ENCODE measurements at regions not wholly inside any gene's neighbourhood (a gene's known extent, or its start where the extent isn't known, plus 50 kb on each side); places are given as distances from the start of the nearest gene placed in this dataset.
"Not testable (repeated sequence)": the region's sequence is repeated elsewhere in the genome, so short reads cannot be mapped to it uniquely, and the experiment has no call there.

DNA sequence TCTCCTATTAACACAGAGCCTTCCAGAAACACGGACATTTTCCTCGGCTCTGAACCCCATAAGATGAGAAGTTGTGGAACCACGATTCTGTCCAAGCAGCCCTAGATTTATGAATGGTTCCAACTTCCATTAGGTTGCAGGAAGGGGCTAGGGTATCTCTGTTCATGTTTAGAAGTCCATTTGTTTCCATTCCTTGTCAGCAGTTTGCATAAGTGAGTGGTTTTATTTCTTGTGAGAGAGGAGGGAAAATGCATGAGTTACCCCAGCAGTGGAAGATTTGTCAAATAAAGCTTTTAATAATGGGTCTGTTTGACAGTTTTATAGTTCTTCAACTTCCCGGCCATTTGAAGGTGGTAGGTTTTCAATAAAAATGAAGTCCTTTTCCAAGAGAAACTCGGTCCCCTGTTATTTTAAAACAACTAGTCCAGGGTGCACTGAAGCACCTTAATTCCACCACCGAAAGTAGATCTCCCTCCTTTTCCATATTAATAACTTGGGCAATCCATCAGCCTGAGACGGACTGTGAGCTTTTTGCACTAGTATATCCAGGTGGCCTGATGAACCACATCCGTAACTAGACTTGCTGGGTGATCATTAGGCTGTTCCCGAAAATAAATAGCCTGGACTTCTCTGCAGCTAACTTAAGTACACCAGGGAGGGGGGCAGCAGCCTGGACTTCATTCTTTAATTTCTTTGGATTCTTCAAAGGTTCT lies 181.3 kb downstream of the TMEM114 start:
- Histone ChIP-seq H3K4me3 (ENCODE audit: low read depth, low read length) (no peak overlapping the region), H3K27me3 (ENCODE audit: control insufficient read depth, insufficient read depth, low read length) (no peaks in the 10 kb centered on the region), H3K36me3 (ENCODE audit: control insufficient read depth, insufficient read depth, low read length) (no peaks in the 10 kb centered on the region)
- TF ChIP-seq, protein P1, sequence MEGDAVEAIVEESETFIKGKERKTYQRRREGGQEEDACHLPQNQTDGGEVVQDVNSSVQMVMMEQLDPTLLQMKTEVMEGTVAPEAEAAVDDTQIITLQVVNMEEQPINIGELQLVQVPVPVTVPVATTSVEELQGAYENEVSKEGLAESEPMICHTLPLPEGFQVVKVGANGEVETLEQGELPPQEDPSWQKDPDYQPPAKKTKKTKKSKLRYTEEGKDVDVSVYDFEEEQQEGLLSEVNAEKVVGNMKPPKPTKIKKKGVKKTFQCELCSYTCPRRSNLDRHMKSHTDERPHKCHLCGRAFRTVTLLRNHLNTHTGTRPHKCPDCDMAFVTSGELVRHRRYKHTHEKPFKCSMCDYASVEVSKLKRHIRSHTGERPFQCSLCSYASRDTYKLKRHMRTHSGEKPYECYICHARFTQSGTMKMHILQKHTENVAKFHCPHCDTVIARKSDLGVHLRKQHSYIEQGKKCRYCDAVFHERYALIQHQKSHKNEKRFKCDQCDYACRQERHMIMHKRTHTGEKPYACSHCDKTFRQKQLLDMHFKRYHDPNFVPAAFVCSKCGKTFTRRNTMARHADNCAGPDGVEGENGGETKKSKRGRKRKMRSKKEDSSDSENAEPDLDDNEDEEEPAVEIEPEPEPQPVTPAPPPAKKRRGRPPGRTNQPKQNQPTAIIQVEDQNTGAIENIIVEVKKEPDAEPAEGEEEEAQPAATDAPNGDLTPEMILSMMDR (IDR thresholded peaks at IDR 0.05; ENCODE audit: insufficient read depth, low read length, poor library complexity, severe bottlenecking), result no peak
- no peak for DNase-seq (ENCODE audit: low read depth)

DNA sequence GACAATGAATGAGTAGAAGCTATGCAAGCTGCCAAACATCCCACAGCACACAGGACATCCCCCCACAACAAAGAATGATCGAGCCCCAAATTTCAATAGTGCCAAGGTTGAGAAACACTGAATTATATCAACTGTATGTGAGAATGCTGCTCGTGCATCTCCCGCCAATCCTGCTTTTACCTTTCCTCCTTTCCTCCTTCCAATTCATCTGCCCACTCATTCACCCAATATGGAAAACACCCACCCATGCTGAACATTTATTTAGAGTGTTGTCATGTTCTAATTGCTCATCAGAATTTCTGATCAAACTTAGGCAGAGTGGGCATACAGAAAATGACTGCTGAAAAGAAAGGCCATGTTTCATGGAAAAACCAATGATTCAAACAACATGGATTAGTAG lies 183.0 kb downstream of the TMEM114 start:
- Histone ChIP-seq H3K4me3 (ENCODE audit: low read depth, low read length) (no peak overlapping the region), H3K27me3 (ENCODE audit: control insufficient read depth, insufficient read depth, low read length) (no peaks in the 10 kb centered on the region), H3K36me3 (ENCODE audit: control insufficient read depth, insufficient read depth, low read length) (no peaks in the 10 kb centered on the region)
- DNase-seq (ENCODE audit: low read depth), result no peak
- TF ChIP-seq, protein P1 (IDR thresholded peaks at IDR 0.05; ENCODE audit: insufficient read depth, low read length, poor library complexity, severe bottlenecking), result no peak

DNA sequence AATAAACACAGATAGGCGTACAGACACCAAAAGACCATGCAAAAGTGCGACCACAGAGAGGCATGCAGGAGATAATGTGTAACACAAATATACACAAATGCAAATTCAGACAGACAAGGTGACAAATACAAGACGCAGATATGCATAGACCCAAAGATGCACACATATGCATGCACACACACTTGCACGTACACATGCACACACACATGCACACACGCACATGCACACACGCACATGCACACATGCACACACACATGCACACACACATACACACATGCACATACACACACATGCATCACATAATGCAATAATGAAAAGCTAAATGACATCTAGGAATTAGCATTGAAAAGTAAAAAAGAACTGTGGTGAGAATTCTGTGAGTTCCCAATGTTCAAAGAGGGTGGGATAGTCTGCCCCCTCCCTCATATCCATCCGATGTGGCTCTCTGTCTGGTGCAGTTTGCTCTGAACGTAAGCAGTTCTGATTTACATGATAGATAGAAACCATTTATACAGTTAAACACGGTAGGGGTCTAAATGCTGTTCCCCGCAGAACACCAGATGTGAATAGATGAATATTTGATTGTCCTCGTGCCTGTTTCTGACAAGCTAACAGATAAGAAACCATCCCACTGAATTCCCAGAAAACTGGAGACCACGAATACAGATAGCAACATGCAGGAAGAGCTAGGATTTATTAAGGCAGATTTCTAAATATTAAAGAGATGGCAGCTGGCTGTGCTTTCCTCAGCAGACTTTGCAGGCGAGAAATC lies 186.1 kb downstream of the TMEM114 start:
- no peaks in the 10 kb centered on the region for H3K27me3 ChIP-seq (ENCODE audit: control insufficient read depth, insufficient read depth, low read length)
- no peak for DNase-seq (ENCODE audit: low read depth)
- H3K4me3 ChIP-seq (ENCODE audit: low read depth, low read length), result no peak overlapping the region
- no peaks in the 10 kb centered on the region for H3K36me3 ChIP-seq (ENCODE audit: control insufficient read depth, insufficient read depth, low read length)
- TF ChIP-seq, protein P1 (IDR thresholded peaks at IDR 0.05; ENCODE audit: insufficient read depth, low read length, poor library complexity, severe bottlenecking), result no peak

DNA sequence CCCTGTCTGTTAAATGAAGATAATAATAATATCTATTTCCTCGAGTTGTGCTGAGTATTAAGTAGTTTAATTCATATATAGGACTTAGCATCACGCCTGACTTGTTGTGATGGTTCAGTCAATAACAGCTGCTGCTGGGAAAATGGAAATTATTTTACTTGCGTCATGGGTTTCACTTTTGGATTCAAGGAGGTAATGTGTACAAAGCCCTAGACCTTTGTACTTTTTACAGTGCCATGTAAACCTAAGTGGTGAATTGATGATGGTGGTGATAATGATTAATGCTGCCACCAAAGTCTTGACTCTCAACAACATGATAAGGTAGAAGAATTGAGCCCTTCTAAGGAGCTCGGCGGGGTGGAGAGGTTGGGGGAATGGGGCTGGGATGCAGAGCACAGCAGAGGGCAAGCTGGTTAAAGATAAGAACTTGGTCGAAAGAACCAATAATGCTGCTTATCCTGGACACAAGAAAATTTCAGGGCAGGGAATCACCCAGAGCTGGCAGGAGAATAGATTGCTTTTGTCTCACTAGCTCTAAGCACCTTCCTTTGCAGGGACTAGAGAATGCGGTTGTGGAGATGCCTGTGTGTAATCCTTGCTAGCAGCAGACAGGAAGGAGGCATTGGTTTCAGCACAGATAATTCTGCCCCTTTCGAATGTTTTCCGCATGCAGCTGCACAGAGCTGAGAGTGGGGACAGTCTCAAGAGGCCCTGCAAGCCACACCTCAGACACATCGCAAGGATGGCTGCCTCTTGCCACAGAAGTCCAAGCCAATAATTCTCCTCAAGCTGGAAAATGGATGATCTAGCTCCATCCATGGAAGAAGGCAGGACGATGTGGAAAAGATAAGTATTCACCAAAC lies 187.1 kb downstream of the TMEM114 start:
- no peak overlapping the region for H3K4me3 ChIP-seq (ENCODE audit: low read depth, low read length)
- no peak for DNase-seq (ENCODE audit: low read depth)
- H3K36me3 ChIP-seq (ENCODE audit: control insufficient read depth, insufficient read depth, low read length), result no peaks in the 10 kb centered on the region
- H3K27me3 ChIP-seq (ENCODE audit: control insufficient read depth, insufficient read depth, low read length), result no peaks in the 10 kb centered on the region
- TF ChIP-seq, protein P1 (IDR thresholded peaks at IDR 0.05; ENCODE audit: insufficient read depth, low read length, poor library complexity, severe bottlenecking), result no peak

DNA sequence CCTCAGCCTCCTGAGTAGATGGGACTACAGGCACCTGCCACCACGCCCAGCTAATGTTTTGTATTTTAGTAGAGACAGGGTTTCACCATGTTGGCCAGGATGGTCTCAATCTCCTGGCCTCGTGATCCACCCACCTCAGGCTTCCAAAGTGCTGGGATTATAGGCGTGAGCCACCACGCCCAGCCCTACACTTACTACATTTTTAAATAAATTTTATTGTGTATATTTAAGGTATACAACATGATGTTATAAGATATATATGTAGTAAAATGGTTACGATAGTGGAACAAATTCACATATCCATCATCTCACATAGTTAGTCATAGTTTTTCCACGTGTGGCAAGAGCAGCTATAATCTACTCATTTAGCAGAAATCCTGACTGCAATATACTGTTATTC lies 189.6 kb downstream of the TMEM114 start:
- DNase-seq (ENCODE audit: low read depth); H3K36me3 ChIP-seq (ENCODE audit: control insufficient read depth, insufficient read depth, low read length): not testable (repeated sequence)

DNA sequence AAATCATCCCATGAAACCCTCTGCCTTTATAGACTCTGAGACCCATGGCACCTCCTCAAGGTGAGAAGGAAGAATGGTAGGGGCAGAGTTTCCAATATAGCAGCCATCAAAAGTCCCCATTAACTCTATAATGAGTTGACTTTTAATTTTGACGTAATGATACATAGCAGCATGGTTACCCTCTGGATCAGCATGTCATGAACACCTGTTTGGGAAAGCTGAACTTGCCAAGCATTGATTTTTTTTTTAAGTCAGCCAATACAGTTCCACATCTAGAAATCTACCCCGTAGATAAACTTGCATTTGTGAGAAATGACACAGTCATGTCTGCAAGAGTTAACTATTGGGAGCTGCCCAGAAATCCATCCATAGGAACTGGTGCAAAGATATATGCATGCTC lies 191.8 kb downstream of the TMEM114 start:
- Histone ChIP-seq H3K27me3 (ENCODE audit: control insufficient read depth, insufficient read depth, low read length) (no peaks in the 10 kb centered on the region), H3K36me3 (ENCODE audit: control insufficient read depth, insufficient read depth, low read length) (no peaks in the 10 kb centered on the region), H3K4me3 (ENCODE audit: low read depth, low read length) (no peak overlapping the region)
- TF ChIP-seq, protein P1 (IDR thresholded peaks at IDR 0.05; ENCODE audit: insufficient read depth, low read length, poor library complexity, severe bottlenecking), result no peak
- no peak for DNase-seq (ENCODE audit: low read depth)

More for the DNA sequence above, 189.6 kb downstream of the TMEM114 start:
- H3K4me3 ChIP-seq (ENCODE audit: low read depth, low read length); H3K27me3 ChIP-seq (ENCODE audit: control insufficient read depth, insufficient read depth, low read length): not testable (repeated sequence)
